ENCODE measurements at regions not wholly inside any gene's neighbourhood (a gene's known extent, or its start where the extent isn't known, plus 50 kb on each side); places are given as distances from the start of the nearest gene placed in this dataset.

DNA sequence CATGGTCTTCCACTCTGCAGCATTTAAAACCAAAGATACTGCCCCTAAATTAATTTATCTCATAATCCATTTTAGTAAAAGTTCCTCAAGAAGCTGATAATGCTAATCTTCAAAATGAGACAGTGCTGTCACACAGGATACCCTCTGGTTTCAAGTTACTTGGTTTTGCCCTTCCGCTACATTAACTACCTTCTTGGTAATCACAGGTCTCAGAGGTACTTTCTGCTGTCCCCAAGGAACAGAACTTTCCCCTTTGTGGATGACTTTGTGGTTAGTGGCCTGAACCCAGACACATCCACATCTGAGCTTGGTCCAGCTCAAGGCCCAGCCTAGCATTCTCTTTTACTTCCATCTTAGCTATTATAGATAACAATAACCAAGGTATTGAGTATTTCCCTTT, 88.8 kb upstream of the TMEM26 start:
- TF ChIP-seq EZH2 (IDR thresholded peaks at IDR 0.05; ENCODE audit: insufficient read depth, low read length) (no peak), CTCF (IDR thresholded peaks at IDR 0.05; ENCODE audit: insufficient read depth, low read depth, low read length) (no peak)
- H3K36me3 Mint-ChIP-seq (ENCODE audit: low read depth, unreplicated experiment) = no peaks in the 10 kb centered on the region
- no peaks in the 10 kb centered on the region for H4K20me1 ChIP-seq (ENCODE audit: insufficient read depth, low read length)
- no peaks in the 10 kb centered on the region for H3K4me1 Mint-ChIP-seq (ENCODE audit: low read depth, unreplicated experiment)
- H3K4me3 Mint-ChIP-seq (ENCODE audit: unreplicated experiment) = no peak overlapping the region
- H3K27me3 Mint-ChIP-seq (ENCODE audit: low read depth, unreplicated experiment) = peaks cover 5% of the 10 kb centered on the region
- H3K4me2 ChIP-seq (ENCODE audit: low read length) = no peak overlapping the region
- H3K27ac ChIP-seq (ENCODE audit: low read depth, low read length) = no peak overlapping the region
- H3K36me3 ChIP-seq (ENCODE audit: insufficient read depth, low read length) = no peaks in the 10 kb centered on the region
- no peak overlapping the region for H3K4me3 ChIP-seq (ENCODE audit: insufficient read depth, low read depth, low read length)
- H3K79me2 ChIP-seq (ENCODE audit: insufficient read depth, low read length) = no peaks in the 10 kb centered on the region
- no peak for DNase-seq (ENCODE audit: low read depth)
- H3K9ac ChIP-seq (ENCODE audit: low read length) = no peak overlapping the region
- H3K9me3 Mint-ChIP-seq (ENCODE audit: unreplicated experiment) = no peaks in the 10 kb centered on the region
- no peaks in the 10 kb centered on the region for H3K4me1 ChIP-seq (ENCODE audit: insufficient read depth, low read length)
- H3K27me3 ChIP-seq (ENCODE audit: insufficient read depth, low read length) = no peaks in the 10 kb centered on the region
- H2AFZ ChIP-seq (ENCODE audit: low read depth, low read length) = no peak overlapping the region
- no peak overlapping the region for H3K27ac Mint-ChIP-seq (ENCODE audit: unreplicated experiment)
- no peak for FAIRE-seq
- no peaks in the 10 kb centered on the region for H3K9me3 ChIP-seq (ENCODE audit: insufficient read depth, low read depth, low read length)

DNA sequence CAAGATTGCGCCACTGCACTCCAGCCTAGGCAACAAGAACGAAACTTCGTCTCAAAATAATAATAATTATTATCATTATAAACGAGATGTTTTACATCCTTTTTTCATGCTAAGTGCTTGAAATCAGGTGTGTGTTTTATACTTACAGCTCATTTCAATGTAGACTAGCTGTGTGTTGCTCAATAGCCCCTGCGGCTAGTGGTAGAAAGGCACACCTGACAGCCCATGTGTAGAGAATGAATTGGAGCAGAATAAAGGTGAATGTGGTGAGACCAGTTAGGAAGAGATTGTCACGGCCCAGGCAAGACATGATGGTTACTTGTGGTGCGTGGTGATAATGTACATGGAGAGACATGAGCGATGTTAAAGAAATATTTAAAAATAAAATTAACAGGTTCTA, 86.7 kb upstream of the TMEM26 start:
- H3K27ac Mint-ChIP-seq (ENCODE audit: unreplicated experiment) = no peak overlapping the region
- Histone ChIP-seq H2AFZ (ENCODE audit: low read depth, low read length) (no peak overlapping the region), H3K4me2 (ENCODE audit: low read length) (no peak overlapping the region), H4K20me1 (ENCODE audit: insufficient read depth, low read length) (no peaks in the 10 kb centered on the region), H3K9ac (ENCODE audit: low read length) (no peak overlapping the region), H3K36me3 (ENCODE audit: insufficient read depth, low read length) (no peaks in the 10 kb centered on the region), H3K27me3 (ENCODE audit: insufficient read depth, low read length) (no peaks in the 10 kb centered on the region), H3K4me3 (ENCODE audit: insufficient read depth, low read depth, low read length) (no peak overlapping the region), H3K9me3 (ENCODE audit: insufficient read depth, low read depth, low read length) (no peaks in the 10 kb centered on the region), H3K79me2 (ENCODE audit: insufficient read depth, low read length) (no peaks in the 10 kb centered on the region), H3K27ac (ENCODE audit: low read depth, low read length) (no peak overlapping the region), H3K4me1 (ENCODE audit: insufficient read depth, low read length) (no peaks in the 10 kb centered on the region)
- no peaks in the 10 kb centered on the region for H3K9me3 Mint-ChIP-seq (ENCODE audit: unreplicated experiment)
- TF ChIP-seq EZH2 (IDR thresholded peaks at IDR 0.05; ENCODE audit: insufficient read depth, low read length) (no peak), CTCF (IDR thresholded peaks at IDR 0.05; ENCODE audit: insufficient read depth, low read depth, low read length) (no peak)
- H3K4me3 Mint-ChIP-seq (ENCODE audit: unreplicated experiment) = no peak overlapping the region
- H3K27me3 Mint-ChIP-seq (ENCODE audit: low read depth, unreplicated experiment) = peaks cover 5% of the 10 kb centered on the region
- DNase-seq (ENCODE audit: low read depth) (no peak), FAIRE-seq (no peak)
- no peaks in the 10 kb centered on the region for H3K36me3 Mint-ChIP-seq (ENCODE audit: low read depth, unreplicated experiment)
- H3K4me1 Mint-ChIP-seq (ENCODE audit: low read depth, unreplicated experiment) = no peaks in the 10 kb centered on the region

- Mint-ChIP-seq H3K4me3 (ENCODE audit: unreplicated experiment) (no peak overlapping the region), H3K9me3 (ENCODE audit: unreplicated experiment) (no peaks in the 10 kb centered on the region), H3K36me3 (ENCODE audit: low read depth, unreplicated experiment) (no peaks in the 10 kb centered on the region), H3K27ac (ENCODE audit: unreplicated experiment) (no peak overlapping the region), H3K4me1 (ENCODE audit: low read depth, unreplicated experiment) (no peaks in the 10 kb centered on the region), H3K27me3 (ENCODE audit: low read depth, unreplicated experiment) (no peaks in the 10 kb centered on the region)
- Histone ChIP-seq H4K20me1 (ENCODE audit: insufficient read depth, low read length) (no peaks in the 10 kb centered on the region), H3K79me2 (ENCODE audit: insufficient read depth, low read length) (no peaks in the 10 kb centered on the region), H3K27ac (ENCODE audit: low read depth, low read length) (no peak overlapping the region), H3K4me1 (ENCODE audit: insufficient read depth, low read length) (no peaks in the 10 kb centered on the region), H3K4me3 (ENCODE audit: insufficient read depth, low read depth, low read length) (no peak overlapping the region), H3K36me3 (ENCODE audit: insufficient read depth, low read length) (no peaks in the 10 kb centered on the region), H2AFZ (ENCODE audit: low read depth, low read length) (no peak overlapping the region), H3K9ac (ENCODE audit: low read length) (no peak overlapping the region), H3K9me3 (ENCODE audit: insufficient read depth, low read depth, low read length) (no peaks in the 10 kb centered on the region), H3K4me2 (ENCODE audit: low read length) (no peak overlapping the region), H3K27me3 (ENCODE audit: insufficient read depth, low read length) (no peaks in the 10 kb centered on the region)
- DNase-seq (ENCODE audit: low read depth) (peak; percentile 16), FAIRE-seq (no peak)
- no peak for TF ChIP-seq CTCF (IDR thresholded peaks at IDR 0.05; ENCODE audit: insufficient read depth, low read depth, low read length)
- no peak for TF ChIP-seq EZH2 (IDR thresholded peaks at IDR 0.05; ENCODE audit: insufficient read depth, low read length)
Measured at GRCh38 chr10:61529208-61529607, 76.0 kb upstream of the TMEM26 start.

Data from astrocyte (in vitro differentiated cells and primary cell).